AG10803 (cell line): ENCODE measurements at regions not wholly inside any gene's neighbourhood (a gene's known extent, or its start where the extent isn't known, plus 50 kb on each side); places are given as distances from the start of the nearest gene placed in this dataset.

Experiments
- DNase-seq: peaks from one replicate; pipeline ENCODE4 v3.0.0; 2010; ENCODE audit warnings: low read depth
- H3K4me3 ChIP-seq: 2 replicates; pipeline ENCODE4 v1.5.1; 2011; ENCODE audit warnings: mild to moderate bottlenecking, low read length, control low read depth
- CTCF ChIP-seq: conservative IDR thresholded peaks from 2 replicates; pipeline ENCODE4 v1.5.1; 2011; ENCODE audit warnings: mild to moderate bottlenecking, low read length, control low read depth, inconsistent platforms

GRCh38 chr17:70683936-70684335 lies 514.6 kb downstream of the KCNJ2 start:
- TF ChIP-seq CTCF, result no peak
- H3K4me3 ChIP-seq, result no peak overlapping the region
- no peak for DNase-seq

- no peak for DNase-seq
- TF ChIP-seq CTCF, result no peak
- no peak overlapping the region for H3K4me3 ChIP-seq
Observed at GRCh38 chr17:70687421-70687820, 518.1 kb downstream of the KCNJ2 start.

DNA sequence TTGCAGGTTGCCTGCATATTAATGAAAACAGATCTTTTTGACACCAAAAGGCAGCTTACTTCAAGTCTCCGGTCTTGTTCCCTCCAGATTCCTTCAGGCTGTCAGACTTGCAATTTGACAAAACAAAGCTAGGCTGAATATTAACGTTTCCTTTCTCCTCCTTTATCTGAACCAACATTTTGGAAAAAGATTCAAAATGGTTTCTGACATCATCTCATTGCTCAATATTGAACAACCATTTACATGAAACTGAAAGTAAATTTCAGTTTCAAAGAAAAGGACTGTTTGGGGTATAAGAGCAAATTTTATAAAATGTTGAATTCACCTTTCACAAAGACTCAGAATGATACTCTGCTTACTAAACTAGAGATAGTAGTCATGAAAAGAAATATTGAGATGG lies 521.8 kb downstream of the KCNJ2 start:
- no peak overlapping the region for H3K4me3 ChIP-seq
- no peak for DNase-seq
- TF ChIP-seq CTCF, result no peak

- no peak for TF ChIP-seq CTCF
- no peak overlapping the region for H3K4me3 ChIP-seq
- no peak for DNase-seq
Observed at GRCh38 chr17:70699408-70699807, 530.1 kb downstream of the KCNJ2 start.

DNA sequence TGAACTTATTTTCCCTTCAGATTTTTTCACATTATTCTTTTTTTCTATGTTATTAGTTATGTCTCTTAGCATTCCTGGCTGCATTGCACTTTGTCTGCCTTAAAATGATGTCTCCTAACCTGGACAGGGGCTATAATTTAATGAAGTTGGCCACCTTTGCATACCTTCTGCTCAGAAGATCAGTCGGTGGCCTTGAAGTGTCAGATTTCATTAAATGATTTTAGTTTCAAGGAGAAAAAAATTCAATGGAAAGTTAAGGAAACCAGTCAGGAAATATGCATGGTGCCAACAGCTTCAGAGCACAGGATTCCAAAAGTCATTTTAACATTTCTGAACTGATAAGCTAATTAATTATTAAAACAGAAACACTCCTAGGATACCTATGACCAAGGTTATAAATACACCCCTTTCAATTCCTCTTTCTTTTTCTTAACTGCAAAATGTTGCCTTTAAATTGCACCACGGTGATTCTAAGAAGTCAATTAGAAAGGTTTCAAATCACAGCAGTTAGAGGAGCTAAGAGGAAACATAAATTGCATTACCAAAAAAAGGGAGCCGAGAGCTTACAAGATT lies 533.4 kb downstream of the KCNJ2 start:
- TF ChIP-seq CTCF, result no peak
- no peak overlapping the region for H3K4me3 ChIP-seq
- DNase-seq, result no peak

- H3K4me3 ChIP-seq, result no peak overlapping the region
- DNase-seq, result no peak
- TF ChIP-seq CTCF, result no peak
Observed at GRCh38 chr17:70709596-70709995, 540.3 kb downstream of the KCNJ2 start.

GRCh38 chr17:70713694-70714093 lies 544.4 kb downstream of the KCNJ2 start:
- no peak for DNase-seq
- TF ChIP-seq CTCF, result no peak
- no peak overlapping the region for H3K4me3 ChIP-seq
